DMS79 treated with DMSO at 0.1 percent for 48 hours (cell line): ENCODE measurements at regions not wholly inside any gene's neighbourhood (a gene's known extent, or its start where the extent isn't known, plus 50 kb on each side); places are given as distances from the start of the nearest gene placed in this dataset.

Experiments used
- DNase-seq: peaks from one replicate; lab custom pipeline; 2025; lab: John Stamatoyannopoulos, UW

- no peak for DNase-seq
Measured at GRCh38 chr5:143761663-143762062, 50.3 kb upstream of the HMHB1 start.

- no peak for DNase-seq
Measured at GRCh38 chr5:143760755-143761154, 51.2 kb upstream of the HMHB1 start.

- DNase-seq = no peak
Measured at GRCh38 chr5:143760131-143760505, 51.8 kb upstream of the HMHB1 start.

- no peak for DNase-seq
Measured at GRCh38 chr5:143759396-143760130, 52.4 kb upstream of the HMHB1 start.

GRCh38 chr5:143758750-143759149 is 53.2 kb upstream of the HMHB1 start:
- DNase-seq = no peak

- no peak for DNase-seq
Measured at GRCh38 chr5:143758015-143758414, 53.9 kb upstream of the HMHB1 start.

GRCh38 chr5:143757116-143757515 is 54.8 kb upstream of the HMHB1 start:
- DNase-seq = no peak

- no peak for DNase-seq
Measured at GRCh38 chr5:143755966-143756365, 56.0 kb upstream of the HMHB1 start.

GRCh38 chr5:143752165-143752850 is 59.7 kb upstream of the HMHB1 start:
- DNase-seq = no peak

- DNase-seq = no peak
Measured at GRCh38 chr5:143751342-143751741, 60.6 kb upstream of the HMHB1 start.

GRCh38 chr5:143749581-143750205 is 62.3 kb upstream of the HMHB1 start:
- no peak for DNase-seq

GRCh38 chr5:143748516-143748915 is 63.4 kb upstream of the HMHB1 start:
- no peak for DNase-seq

GRCh38 chr5:143742951-143743350 is 69.0 kb upstream of the HMHB1 start:
- no peak for DNase-seq

- no peak for DNase-seq
Measured at GRCh38 chr5:143741421-143741820, 70.5 kb upstream of the HMHB1 start.

- DNase-seq = no peak
Measured at GRCh38 chr5:143740956-143741355, 71.0 kb upstream of the HMHB1 start.

- no peak for DNase-seq
Measured at GRCh38 chr5:143739746-143740145, 72.2 kb upstream of the HMHB1 start.

GRCh38 chr5:143738417-143739401 is 73.3 kb upstream of the HMHB1 start:
- peak; percentile 9 for DNase-seq

- DNase-seq = no peak
Measured at GRCh38 chr5:143737062-143737461, 74.9 kb upstream of the HMHB1 start.

- DNase-seq = no peak
Measured at GRCh38 chr5:143734456-143734780, 77.5 kb upstream of the HMHB1 start.

- DNase-seq = no peak
Measured at GRCh38 chr5:143733665-143734455, 78.1 kb upstream of the HMHB1 start.

GRCh38 chr5:143732402-143732801 is 79.6 kb upstream of the HMHB1 start:
- no peak for DNase-seq
